Esophagus muscularis mucosa (tissue), 4 donors: ENCODE measurements at regions not wholly inside any gene's neighbourhood (a gene's known extent, or its start where the extent isn't known, plus 50 kb on each side); places are given as distances from the start of the nearest gene placed in this dataset.

Source experiments
- DNase-seq: peaks from one replicate; pipeline ENCODE4 v3.0.0-alpha.2; 2017; ENCODE audit errors: extremely low spot score
- H3K27ac ChIP-seq, 4 donors: fragments of 200-600 bp; sonication (generic); replicated peaks in 1 of 4; 1 replicate in 3 of 4; 2 replicates in 1 of 4; pipeline ENCODE4 v1.5.1; 2016 to 2019; ENCODE audit warnings: mild to moderate bottlenecking in 1 of 4
- H3K27me3 ChIP-seq, 4 donors: fragments of 200-600 bp; sonication (generic); one replicate each; pipeline versions ENCODE4 v1.5.1 to v1.6.0; 2016 to 2019
- H3K36me3 ChIP-seq, 4 donors: fragments of 200-600 bp; sonication (generic); one replicate each; pipeline ENCODE4 v1.5.1; 2016 to 2019
- H3K4me1 ChIP-seq, 4 donors: fragments of 200-600 bp; sonication (generic); one replicate each; pipeline ENCODE4 v1.5.1; 2016 to 2019
- H3K4me3 ChIP-seq, 4 donors: fragments of 200-600 bp; sonication (generic); 1 replicate in 2 of 4; 2 replicates in 2 of 4; pipeline ENCODE4 v1.5.1; 2016 to 2019; ENCODE audit warnings: mild to moderate bottlenecking in 4 of 4, moderate library complexity in 1 of 4
- H3K9me3 ChIP-seq, 4 donors: fragments of 200-600 bp; sonication (generic); 1 replicate in 3 of 4; 2 replicates in 1 of 4; pipeline ENCODE4 v1.5.1; 2016 to 2019
- EP300 ChIP-seq: sonication (generic); formaldehyde crosslinking; IDR thresholded peaks from one replicate; pipeline ENCODE4 v1.6.1; 2017; ENCODE audit warnings: antibody characterized with exemption
- POLR2A ChIP-seq: fragments of 450-650 bp; IDR thresholded peaks from one replicate; pipeline ENCODE4 v1.6.1; 2017; ENCODE audit warnings: antibody characterized with exemption, moderate library complexity, mild to moderate bottlenecking, low read depth
- POLR2AphosphoS5 ChIP-seq, 2 donors: sonication (generic); formaldehyde crosslinking; IDR thresholded peaks; one replicate each; pipeline ENCODE4 v1.6.1; 2017; ENCODE audit warnings: antibody characterized with exemption in 2 of 2
- WGBS: methylation state at CpG from one replicate; pipeline ENCODE4 v1.1.5; 2018; 5-methylcytosine and 5-hydroxymethylcytosine counted together
- intact Hi-C: fragments of 100-400 bp; cut with DNase I; formaldehyde crosslinking; loops from one replicate; pipeline ENCODE4 v1.15.1; 2023
- TF ChIP-seq, protein P1 (sequence below), 3 experiments: fragments of 200-600 bp in 2 of 3; fragments of 450-650 bp in 1 of 3; sonication (generic) in 2 of 3; IDR thresholded peaks; one replicate each; pipeline ENCODE4 v1.5.1; 2017 to 2019; ENCODE audit warnings: antibody characterized with exemption in 3 of 3, mild to moderate bottlenecking in 2 of 3, moderate library complexity in 1 of 3

DNA sequence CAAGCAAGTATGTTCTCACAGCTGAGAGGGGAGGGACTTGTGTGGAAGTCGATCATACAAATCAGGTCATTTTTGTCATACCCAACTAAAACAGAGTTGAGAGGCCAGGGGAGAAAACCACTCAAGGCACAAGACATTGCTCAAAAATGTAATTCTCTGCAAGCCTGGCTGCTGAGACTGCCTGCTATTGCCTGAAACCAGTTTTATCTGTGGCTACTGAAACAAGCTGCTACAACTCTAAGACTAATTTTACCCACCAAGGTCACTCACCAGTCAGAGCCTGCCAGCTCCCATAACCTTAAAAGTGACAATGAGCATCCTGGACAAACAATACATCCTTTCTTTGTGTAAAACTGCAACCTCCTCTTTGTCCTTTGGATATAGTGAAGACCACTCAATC lies 54.1 kb upstream of the CST7 start:
- no peak overlapping the region for H3K27ac ChIP-seq
- WGBS, result 100% methylated on average over 1 of the region's 1 CpG
- TF ChIP-seq POLR2AphosphoS5 (IDR thresholded peaks at IDR 0.05), result no peak
- TF ChIP-seq, protein P1, sequence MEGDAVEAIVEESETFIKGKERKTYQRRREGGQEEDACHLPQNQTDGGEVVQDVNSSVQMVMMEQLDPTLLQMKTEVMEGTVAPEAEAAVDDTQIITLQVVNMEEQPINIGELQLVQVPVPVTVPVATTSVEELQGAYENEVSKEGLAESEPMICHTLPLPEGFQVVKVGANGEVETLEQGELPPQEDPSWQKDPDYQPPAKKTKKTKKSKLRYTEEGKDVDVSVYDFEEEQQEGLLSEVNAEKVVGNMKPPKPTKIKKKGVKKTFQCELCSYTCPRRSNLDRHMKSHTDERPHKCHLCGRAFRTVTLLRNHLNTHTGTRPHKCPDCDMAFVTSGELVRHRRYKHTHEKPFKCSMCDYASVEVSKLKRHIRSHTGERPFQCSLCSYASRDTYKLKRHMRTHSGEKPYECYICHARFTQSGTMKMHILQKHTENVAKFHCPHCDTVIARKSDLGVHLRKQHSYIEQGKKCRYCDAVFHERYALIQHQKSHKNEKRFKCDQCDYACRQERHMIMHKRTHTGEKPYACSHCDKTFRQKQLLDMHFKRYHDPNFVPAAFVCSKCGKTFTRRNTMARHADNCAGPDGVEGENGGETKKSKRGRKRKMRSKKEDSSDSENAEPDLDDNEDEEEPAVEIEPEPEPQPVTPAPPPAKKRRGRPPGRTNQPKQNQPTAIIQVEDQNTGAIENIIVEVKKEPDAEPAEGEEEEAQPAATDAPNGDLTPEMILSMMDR (IDR thresholded peaks at IDR 0.05), result no peak
- TF ChIP-seq POLR2A, result no peak
- TF ChIP-seq EP300, result no peak
- H3K4me3 ChIP-seq, result no peak overlapping the region
- no peaks in the 10 kb centered on the region for H3K27me3 ChIP-seq
- no peaks in the 10 kb centered on the region for H3K36me3 ChIP-seq
- no peaks in the 10 kb centered on the region for H3K4me1 ChIP-seq
- intact Hi-C loops, result no loop called here
- peaks cover 0 to 17% (median 10%) of the 10 kb centered on the region in 4 donors for H3K9me3 ChIP-seq
- DNase-seq, result no peak

DNA sequence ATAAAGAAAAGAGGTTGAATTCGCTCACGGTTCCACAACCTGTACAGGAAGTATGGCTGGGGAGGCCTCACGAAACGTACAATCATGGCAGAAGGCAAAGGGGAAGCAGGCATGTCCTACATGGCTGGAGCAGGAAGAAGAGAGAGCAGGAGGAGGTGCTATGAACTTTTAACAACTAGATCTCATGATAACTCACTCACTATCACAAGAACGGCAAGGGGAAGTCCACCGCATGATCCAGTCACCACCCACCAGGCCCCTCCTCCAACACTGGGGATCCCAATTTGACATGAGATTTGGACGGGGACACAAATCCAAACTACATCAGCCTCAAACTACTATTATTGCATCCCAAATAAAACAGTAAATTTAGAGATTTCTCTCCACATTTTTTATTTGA lies 53.6 kb upstream of the CST7 start:
- TF ChIP-seq, protein P1 (IDR thresholded peaks at IDR 0.05), result no peak
- no peak for TF ChIP-seq POLR2AphosphoS5 (IDR thresholded peaks at IDR 0.05)
- TF ChIP-seq POLR2A, result no peak
- TF ChIP-seq EP300, result no peak
- no peaks in the 10 kb centered on the region for H3K27me3 ChIP-seq
- intact Hi-C loops, result no loop called here

DNA sequence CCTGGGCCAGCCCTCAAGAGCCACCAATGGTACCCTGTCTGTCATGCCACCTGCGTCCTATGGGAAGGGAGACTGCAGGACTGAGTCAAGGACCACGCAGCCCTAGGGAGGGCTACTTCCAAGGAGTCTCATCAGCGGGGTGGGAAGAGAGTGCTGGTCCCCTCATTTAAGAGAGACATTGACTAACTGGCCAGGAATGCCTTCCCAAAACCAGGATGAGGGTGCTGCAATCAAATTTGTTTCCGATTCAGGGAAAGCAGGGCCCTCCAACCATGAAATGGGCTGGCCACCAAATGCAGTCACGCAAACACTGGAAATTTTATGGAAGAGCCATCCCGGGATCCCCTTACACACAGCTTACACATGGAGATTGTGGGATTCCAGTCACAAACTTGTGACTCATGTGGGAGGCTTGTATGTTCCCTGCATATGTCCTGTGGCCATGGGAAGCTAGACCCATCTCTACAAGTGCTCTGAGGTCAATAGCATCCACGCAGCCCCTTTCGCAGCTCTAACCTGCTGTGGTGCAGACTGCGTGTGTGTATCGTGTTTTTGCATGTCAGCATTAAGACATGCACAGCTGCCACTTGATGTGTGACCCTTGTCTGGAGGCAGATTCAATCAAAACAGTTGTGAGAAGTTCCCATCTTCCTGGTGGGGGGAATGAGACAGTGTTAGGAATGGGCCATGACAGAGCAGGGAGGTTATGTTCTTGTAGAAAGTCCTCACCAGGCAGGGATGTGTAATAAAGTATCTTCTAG lies 53.0 kb upstream of the CST7 start:
- no peak for TF ChIP-seq POLR2A
- TF ChIP-seq POLR2AphosphoS5 (IDR thresholded peaks at IDR 0.05), result no peak
- intact Hi-C loops, result no loop called here
- no peaks in the 10 kb centered on the region for H3K27me3 ChIP-seq
- H3K9me3 ChIP-seq, result peaks cover 0 to 28% (median 17%) of the 10 kb centered on the region in 4 donors
- no peaks in the 10 kb centered on the region for H3K4me1 ChIP-seq
- peak; percentile 84 for DNase-seq
- WGBS, result 91% methylated on average over 10 of the region's 10 CpGs
- no peak overlapping the region for H3K27ac ChIP-seq
- H3K36me3 ChIP-seq, result no peaks in the 10 kb centered on the region
- H3K4me3 ChIP-seq, result no peak overlapping the region

More for the DNA sequence above, 53.6 kb upstream of the CST7 start:
- 80% methylated on average over 7 of the region's 7 CpGs for WGBS
- no peak for DNase-seq
- Histone ChIP-seq H3K9me3 (peaks cover 0 to 21% (median 13%) of the 10 kb centered on the region in 4 donors), H3K4me3 (no peak overlapping the region), H3K36me3 (no peaks in the 10 kb centered on the region), H3K4me1 (no peaks in the 10 kb centered on the region), H3K27ac (no peak overlapping the region)

DNA sequence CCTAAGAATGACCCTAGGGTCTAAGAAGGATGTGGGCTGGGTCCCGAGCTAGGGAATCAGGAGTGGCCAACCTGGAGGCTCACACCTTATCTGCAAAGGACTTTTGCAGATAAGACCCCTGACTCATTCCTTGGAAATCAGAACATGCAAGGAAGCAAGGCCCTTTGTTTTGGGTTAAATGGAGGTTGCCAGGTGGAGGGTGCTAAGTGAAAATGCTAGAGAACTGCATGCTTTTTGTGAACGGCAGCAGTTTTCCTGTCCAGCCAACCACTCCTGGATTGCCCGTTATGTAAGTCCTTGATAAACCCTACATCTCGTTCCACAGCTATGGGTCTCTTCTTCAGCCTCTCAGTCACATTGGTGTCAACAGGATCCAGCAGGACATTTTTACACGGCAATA lies 52.1 kb upstream of the CST7 start:
- Histone ChIP-seq H3K36me3 (no peaks in the 10 kb centered on the region), H3K9me3 (peaks cover 0 to 28% (median 17%) of the 10 kb centered on the region in 4 donors), H3K27me3 (no peaks in the 10 kb centered on the region), H3K4me3 (no peak overlapping the region), H3K27ac (no peak overlapping the region), H3K4me1 (no peaks in the 10 kb centered on the region)
- DNase-seq, result no peak
- TF ChIP-seq EP300 (no peak), POLR2A (no peak)
- intact Hi-C loops, result no loop called here
- WGBS, result 85% methylated on average over 5 of the region's 5 CpGs

DNA sequence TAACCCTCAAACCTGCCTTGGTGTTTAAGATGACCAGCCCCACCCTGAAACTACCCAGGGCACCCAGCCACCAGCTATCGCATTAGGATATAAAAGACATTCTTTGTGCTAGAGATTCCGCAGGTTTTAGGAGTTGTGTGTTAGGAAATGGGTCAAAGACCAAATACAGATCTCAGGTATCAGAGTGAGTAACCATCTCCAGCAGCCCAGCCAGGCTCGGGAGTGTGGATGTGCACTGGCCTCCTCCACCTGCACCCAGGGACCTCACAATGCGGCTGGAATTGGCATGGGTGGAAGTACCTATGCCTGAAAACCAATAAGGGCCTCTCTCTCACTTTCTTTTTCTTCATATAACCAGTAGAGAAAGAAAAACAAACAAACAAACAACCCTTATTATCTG lies 51.1 kb upstream of the CST7 start:
- no peak overlapping the region for H3K27ac ChIP-seq
- peak; percentile 68 for DNase-seq
- no peaks in the 10 kb centered on the region for H3K36me3 ChIP-seq
- H3K4me1 ChIP-seq, result no peaks in the 10 kb centered on the region
- TF ChIP-seq POLR2A (no peak), POLR2AphosphoS5 (IDR thresholded peaks at IDR 0.05) (no peak)
- TF ChIP-seq, protein P1 (IDR thresholded peaks at IDR 0.05), result no peak
- intact Hi-C loops, result no loop called here
- 81% methylated on average over 4 of the region's 4 CpGs for WGBS
- peaks cover 0 to 28% (median 17%) of the 10 kb centered on the region in 4 donors for H3K9me3 ChIP-seq
- H3K4me3 ChIP-seq, result no peak overlapping the region
- no peaks in the 10 kb centered on the region for H3K27me3 ChIP-seq
